Nephron progenitor cell (in vitro differentiated cells): ENCODE measurements at regions not wholly inside any gene's neighbourhood (a gene's known extent, or its start where the extent isn't known, plus 50 kb on each side); places are given as distances from the start of the nearest gene placed in this dataset.
"Not testable (repeated sequence)": the region's sequence is repeated elsewhere in the genome, so short reads cannot be mapped to it uniquely, and the experiment has no call there.

Experiments
- DNase-seq: peaks from one replicate; pipeline ENCODE4 v3.0.0; 2021
- H3K27ac Mint-ChIP-seq: 2 replicates; pipeline ENCODE4 v1.8.0; 2021; ENCODE audit warnings: mild to moderate bottlenecking, moderate library complexity, mixed read lengths
- H3K27me3 Mint-ChIP-seq: 2 replicates; pipeline ENCODE4 v1.8.0; 2021; ENCODE audit warnings: mild to moderate bottlenecking, low read depth, mixed read lengths; ENCODE audit not compliant: poor library complexity
- H3K36me3 Mint-ChIP-seq: 2 replicates; pipeline ENCODE4 v1.8.0; 2021; ENCODE audit warnings: low read depth, mixed read lengths
- H3K4me1 Mint-ChIP-seq: 2 replicates; pipeline ENCODE4 v1.8.0; 2021; ENCODE audit warnings: mixed read lengths
- H3K4me3 Mint-ChIP-seq: 2 replicates; pipeline ENCODE4 v1.8.0; 2021; ENCODE audit warnings: mild to moderate bottlenecking, moderate library complexity, mixed read lengths
- H3K9me3 Mint-ChIP-seq: 2 replicates; pipeline ENCODE4 v1.8.0; 2021; ENCODE audit warnings: mild to moderate bottlenecking, moderate library complexity, mixed read lengths
- TF ChIP-seq, protein P1 (sequence below): fragments of 200-600 bp; sonication (generic); IDR thresholded peaks from 2 replicates; pipeline ENCODE4 v1.5.0; 2021; ENCODE audit warnings: antibody characterized with exemption

- H3K27me3 Mint-ChIP-seq: peaks cover 8% of the 10 kb centered on the region
- H3K36me3 Mint-ChIP-seq: peaks cover 5% of the 10 kb centered on the region
- H3K27ac Mint-ChIP-seq: no peak overlapping the region
- no peak for DNase-seq
- no peak overlapping the region for H3K4me3 Mint-ChIP-seq
- TF ChIP-seq, protein P1, sequence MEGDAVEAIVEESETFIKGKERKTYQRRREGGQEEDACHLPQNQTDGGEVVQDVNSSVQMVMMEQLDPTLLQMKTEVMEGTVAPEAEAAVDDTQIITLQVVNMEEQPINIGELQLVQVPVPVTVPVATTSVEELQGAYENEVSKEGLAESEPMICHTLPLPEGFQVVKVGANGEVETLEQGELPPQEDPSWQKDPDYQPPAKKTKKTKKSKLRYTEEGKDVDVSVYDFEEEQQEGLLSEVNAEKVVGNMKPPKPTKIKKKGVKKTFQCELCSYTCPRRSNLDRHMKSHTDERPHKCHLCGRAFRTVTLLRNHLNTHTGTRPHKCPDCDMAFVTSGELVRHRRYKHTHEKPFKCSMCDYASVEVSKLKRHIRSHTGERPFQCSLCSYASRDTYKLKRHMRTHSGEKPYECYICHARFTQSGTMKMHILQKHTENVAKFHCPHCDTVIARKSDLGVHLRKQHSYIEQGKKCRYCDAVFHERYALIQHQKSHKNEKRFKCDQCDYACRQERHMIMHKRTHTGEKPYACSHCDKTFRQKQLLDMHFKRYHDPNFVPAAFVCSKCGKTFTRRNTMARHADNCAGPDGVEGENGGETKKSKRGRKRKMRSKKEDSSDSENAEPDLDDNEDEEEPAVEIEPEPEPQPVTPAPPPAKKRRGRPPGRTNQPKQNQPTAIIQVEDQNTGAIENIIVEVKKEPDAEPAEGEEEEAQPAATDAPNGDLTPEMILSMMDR: no peak
- peaks cover 30% of the 10 kb centered on the region for H3K9me3 Mint-ChIP-seq
- H3K4me1 Mint-ChIP-seq: peaks cover 5% of the 10 kb centered on the region
Observed at GRCh38 chr18:75698861-75699260, 271.4 kb upstream of the SMIM21 start.

DNA sequence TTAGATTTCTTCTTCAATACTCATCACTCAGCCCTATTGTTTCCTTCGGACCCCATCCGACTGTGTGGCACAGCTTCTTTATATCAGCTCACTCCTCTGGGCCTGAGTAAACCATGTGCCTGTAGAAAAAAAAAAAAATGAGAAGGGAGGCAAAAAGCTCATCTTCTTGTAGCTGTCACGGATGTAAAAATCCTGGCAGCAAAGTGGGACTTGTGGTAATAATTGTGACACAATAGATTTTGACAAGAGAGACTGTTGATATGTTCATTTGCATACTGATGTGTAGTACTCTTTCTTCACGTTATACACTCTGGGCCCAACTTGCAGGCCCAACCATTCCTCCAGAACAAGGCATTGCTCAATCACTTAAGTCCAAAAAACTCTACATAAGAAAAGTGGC is 270.0 kb upstream of the SMIM21 start:
- H3K27me3 Mint-ChIP-seq: peaks cover 8% of the 10 kb centered on the region

DNA sequence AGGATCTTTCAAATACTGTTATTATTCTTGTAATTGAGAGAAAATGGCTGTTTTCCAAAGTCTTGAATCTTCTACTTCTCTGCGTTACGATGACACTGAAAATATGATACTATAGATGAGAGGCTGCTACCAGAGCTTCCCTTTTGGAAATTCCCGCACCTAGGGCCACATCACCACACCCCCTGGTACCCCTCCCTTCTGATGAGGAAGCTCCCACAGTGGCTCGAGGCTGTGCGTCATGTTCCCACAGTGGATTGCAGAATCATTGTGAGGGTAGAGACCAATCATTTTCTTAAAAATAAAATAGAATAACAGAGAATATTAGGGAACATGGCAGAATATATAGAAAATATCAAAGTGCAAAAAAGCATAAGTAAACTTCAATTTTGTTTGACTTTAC is 268.9 kb upstream of the SMIM21 start:
- Mint-ChIP-seq H3K36me3 (no peaks in the 10 kb centered on the region), H3K4me3 (no peak overlapping the region)
- TF ChIP-seq, protein P1: no peak

More for the DNA sequence above, 270.0 kb upstream of the SMIM21 start:
- TF ChIP-seq, protein P1: no peak
- H3K4me1 Mint-ChIP-seq: peaks cover 5% of the 10 kb centered on the region
- H3K9me3 Mint-ChIP-seq: peaks cover 16% of the 10 kb centered on the region
- peaks cover 5% of the 10 kb centered on the region for H3K36me3 Mint-ChIP-seq
- no peak for DNase-seq
- H3K27ac Mint-ChIP-seq: no peak overlapping the region
- no peak overlapping the region for H3K4me3 Mint-ChIP-seq

DNA sequence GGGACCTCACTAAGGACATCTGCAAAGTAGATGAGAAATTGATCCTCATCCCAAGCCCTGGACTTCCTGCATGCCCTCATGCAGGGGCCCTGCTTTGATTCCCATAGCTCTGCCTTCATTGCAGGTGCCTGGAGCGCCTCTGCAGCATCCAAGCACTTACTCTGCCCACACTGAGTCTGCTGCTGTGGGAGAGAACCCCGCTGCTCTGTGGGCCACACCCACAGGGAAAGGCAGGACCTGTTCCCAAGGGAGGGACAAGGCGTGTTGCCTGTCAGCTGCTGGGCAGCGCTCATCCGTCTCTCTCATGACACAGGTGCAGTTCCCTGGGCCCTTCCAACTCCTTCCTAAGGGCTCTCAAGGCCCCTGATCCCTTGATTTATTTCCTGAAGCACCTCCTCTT is 266.8 kb upstream of the SMIM21 start:
- no peak overlapping the region for H3K4me3 Mint-ChIP-seq
- no peak overlapping the region for H3K27ac Mint-ChIP-seq
- no peaks in the 10 kb centered on the region for H3K27me3 Mint-ChIP-seq
- TF ChIP-seq, protein P1: no peak
- H3K4me1 Mint-ChIP-seq: peaks cover 8% of the 10 kb centered on the region
- H3K9me3 Mint-ChIP-seq: no peaks in the 10 kb centered on the region
- H3K36me3 Mint-ChIP-seq: no peaks in the 10 kb centered on the region
- no peak for DNase-seq

More for the DNA sequence above, 268.9 kb upstream of the SMIM21 start:
- H3K27ac Mint-ChIP-seq: no peak overlapping the region
- H3K4me1 Mint-ChIP-seq: peaks cover 5% of the 10 kb centered on the region
- H3K27me3 Mint-ChIP-seq: peaks cover 8% of the 10 kb centered on the region
- DNase-seq: no peak
- H3K9me3 Mint-ChIP-seq: peaks cover 5% of the 10 kb centered on the region

- peaks cover 22% of the 10 kb centered on the region for H3K4me1 Mint-ChIP-seq
- TF ChIP-seq, protein P1: no peak
- no peaks in the 10 kb centered on the region for H3K36me3 Mint-ChIP-seq
- no peak for DNase-seq
- no peak overlapping the region for H3K4me3 Mint-ChIP-seq
- H3K27me3 Mint-ChIP-seq: peaks cover 2% of the 10 kb centered on the region
- no peaks in the 10 kb centered on the region for H3K9me3 Mint-ChIP-seq
- H3K27ac Mint-ChIP-seq: no peak overlapping the region
Observed at GRCh38 chr18:75691483-75691882, 264.0 kb upstream of the SMIM21 start.

GRCh38 chr18:75690283-75690682 is 262.8 kb upstream of the SMIM21 start:
- H3K36me3 Mint-ChIP-seq, DNase-seq, H3K9me3 Mint-ChIP-seq, H3K27me3 Mint-ChIP-seq, H3K27ac Mint-ChIP-seq, H3K4me3 Mint-ChIP-seq: not testable (repeated sequence)
- peaks cover 22% of the 10 kb centered on the region for H3K4me1 Mint-ChIP-seq
